Bronchial epithelial cell (primary cell): ENCODE measurements at regions not wholly inside any gene's neighbourhood (a gene's known extent, or its start where the extent isn't known, plus 50 kb on each side); places are given as distances from the start of the nearest gene placed in this dataset.

Experiments used
- DNase-seq: peaks from one replicate; pipeline ENCODE4 v3.0.0-alpha.2; 2010; ENCODE audit warnings: low read depth
- FAIRE-seq: peaks from 2 replicates; lab custom pipeline; 2011; peaks lifted over from hg19 to GRCh38; lab: Jason Lieb, UNC
- H3K27me3 ChIP-seq: 2 replicates; pipeline ENCODE4 v1.5.1; 2011; ENCODE audit warnings: low read length; ENCODE audit not compliant: control insufficient read depth, insufficient read depth
- H3K36me3 ChIP-seq: 2 replicates; pipeline ENCODE4 v1.5.1; 2011; ENCODE audit warnings: low read length; ENCODE audit not compliant: control insufficient read depth, insufficient read depth
- H3K4me3 ChIP-seq: 2 replicates; pipeline ENCODE4 v1.5.1; 2011; ENCODE audit warnings: mild to moderate bottlenecking, low read depth, low read length, control low read depth
- TF ChIP-seq, protein P1 (sequence below): IDR thresholded peaks from 2 replicates; pipeline ENCODE4 v1.5.1; 2011; ENCODE audit warnings: mild to moderate bottlenecking, moderate library complexity, low read length, control low read depth, inconsistent platforms; ENCODE audit not compliant: insufficient read depth, severe bottlenecking

DNA sequence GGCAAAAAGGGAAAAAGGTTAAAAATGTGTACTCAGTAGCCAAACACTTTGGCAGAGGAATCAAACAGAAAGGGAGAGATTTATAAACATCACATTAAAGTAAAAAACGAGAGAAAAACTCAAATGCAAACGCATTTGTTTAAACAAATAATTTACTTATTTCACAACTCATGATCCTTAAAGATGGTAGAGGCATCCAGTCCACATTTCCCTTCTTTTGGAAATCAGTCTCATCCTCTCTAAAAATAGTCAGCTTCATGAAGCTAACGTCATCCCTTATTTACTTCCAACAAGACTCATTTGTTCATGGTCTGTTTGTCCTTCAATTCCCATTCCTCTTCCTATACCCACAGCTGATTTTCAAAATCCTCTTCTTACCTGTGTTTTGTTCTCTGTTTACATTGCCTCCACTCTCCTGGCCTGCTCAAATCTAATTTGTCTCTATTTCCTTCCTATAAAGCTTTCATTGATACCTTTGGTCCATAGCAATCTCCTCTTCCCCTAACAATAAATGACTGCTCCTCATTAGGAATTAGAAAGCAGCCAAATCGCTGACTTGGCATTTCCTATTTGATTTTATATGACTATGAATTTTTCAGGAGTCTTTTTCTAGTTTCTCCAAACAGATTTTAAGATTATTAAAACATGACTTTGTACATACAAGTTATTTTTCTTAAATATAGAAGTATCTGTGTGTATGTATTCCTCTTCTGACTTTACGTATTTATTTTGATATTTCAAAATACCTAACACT, 805.3 kb downstream of the TLE1 start:
- DNase-seq (no peak), FAIRE-seq (no peak)
- Histone ChIP-seq H3K27me3 (no peaks in the 10 kb centered on the region), H3K4me3 (no peak overlapping the region), H3K36me3 (no peaks in the 10 kb centered on the region)
- TF ChIP-seq, protein P1, sequence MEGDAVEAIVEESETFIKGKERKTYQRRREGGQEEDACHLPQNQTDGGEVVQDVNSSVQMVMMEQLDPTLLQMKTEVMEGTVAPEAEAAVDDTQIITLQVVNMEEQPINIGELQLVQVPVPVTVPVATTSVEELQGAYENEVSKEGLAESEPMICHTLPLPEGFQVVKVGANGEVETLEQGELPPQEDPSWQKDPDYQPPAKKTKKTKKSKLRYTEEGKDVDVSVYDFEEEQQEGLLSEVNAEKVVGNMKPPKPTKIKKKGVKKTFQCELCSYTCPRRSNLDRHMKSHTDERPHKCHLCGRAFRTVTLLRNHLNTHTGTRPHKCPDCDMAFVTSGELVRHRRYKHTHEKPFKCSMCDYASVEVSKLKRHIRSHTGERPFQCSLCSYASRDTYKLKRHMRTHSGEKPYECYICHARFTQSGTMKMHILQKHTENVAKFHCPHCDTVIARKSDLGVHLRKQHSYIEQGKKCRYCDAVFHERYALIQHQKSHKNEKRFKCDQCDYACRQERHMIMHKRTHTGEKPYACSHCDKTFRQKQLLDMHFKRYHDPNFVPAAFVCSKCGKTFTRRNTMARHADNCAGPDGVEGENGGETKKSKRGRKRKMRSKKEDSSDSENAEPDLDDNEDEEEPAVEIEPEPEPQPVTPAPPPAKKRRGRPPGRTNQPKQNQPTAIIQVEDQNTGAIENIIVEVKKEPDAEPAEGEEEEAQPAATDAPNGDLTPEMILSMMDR: no peak

DNA sequence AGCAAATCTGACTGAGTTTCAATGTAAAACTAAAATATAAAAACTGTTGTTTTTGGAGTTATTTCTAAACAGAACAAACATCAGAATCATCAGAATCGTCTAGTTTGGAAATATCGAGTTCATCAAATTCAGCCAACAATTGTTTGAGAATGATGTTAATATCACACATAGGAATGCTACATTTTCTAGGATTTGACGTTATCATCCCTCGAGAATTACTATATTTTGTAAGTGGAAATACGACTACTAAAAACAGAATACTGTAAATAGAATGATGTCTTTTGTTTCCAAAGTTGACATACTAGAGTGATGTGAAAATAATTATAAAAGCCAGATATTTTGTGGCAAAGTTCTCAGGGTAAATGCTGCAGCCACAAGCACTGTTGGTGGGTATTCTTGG, 805.9 kb downstream of the TLE1 start:
- FAIRE-seq: no peak
- no peaks in the 10 kb centered on the region for H3K36me3 ChIP-seq
- TF ChIP-seq, protein P1: no peak

DNA sequence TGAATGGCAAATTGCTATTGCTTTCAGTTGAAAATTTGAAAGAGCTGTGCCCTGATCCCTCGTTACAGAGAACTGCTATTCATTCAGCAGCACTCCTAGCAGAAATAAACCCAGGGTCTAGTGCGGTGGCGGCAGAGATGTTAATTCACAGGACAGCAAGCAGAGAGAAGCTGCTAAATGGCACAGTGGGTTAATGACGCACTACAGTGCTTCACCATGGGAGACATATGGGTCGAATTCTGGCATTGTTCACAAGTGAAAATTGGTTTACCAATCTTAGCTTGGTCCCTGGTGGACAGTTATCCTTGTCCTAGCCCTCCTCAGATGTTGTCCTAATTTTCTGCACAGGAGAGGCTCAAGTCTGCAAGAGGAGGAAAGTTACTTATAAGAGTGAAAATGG, 807.4 kb downstream of the TLE1 start:
- DNase-seq (no peak), FAIRE-seq (no peak)
- Histone ChIP-seq H3K27me3 (no peaks in the 10 kb centered on the region), H3K36me3 (no peaks in the 10 kb centered on the region), H3K4me3 (no peak overlapping the region)
- TF ChIP-seq, protein P1: no peak

More for the DNA sequence above, 805.9 kb downstream of the TLE1 start:
- no peaks in the 10 kb centered on the region for H3K27me3 ChIP-seq
- no peak for DNase-seq
- no peak overlapping the region for H3K4me3 ChIP-seq

DNA sequence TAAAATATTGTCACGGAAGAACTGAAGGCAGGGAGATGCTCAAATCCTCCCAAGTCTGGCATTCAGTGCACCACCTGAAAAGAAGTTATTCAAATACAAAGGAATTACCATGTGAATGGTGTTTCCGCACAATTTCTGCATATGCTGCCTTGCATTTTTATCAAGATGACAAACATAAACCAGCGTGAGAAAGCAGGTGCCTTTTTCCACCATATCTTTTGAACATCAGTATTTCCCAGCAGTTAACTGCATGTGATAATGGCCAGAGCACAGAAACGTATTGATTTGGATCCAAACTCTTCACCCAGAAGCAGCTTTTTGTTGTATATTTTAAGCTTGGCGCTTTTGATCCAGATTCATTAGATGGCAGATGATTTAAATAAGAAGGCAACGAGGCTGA, 808.0 kb downstream of the TLE1 start:
- TF ChIP-seq, protein P1: no peak
- H3K27me3 ChIP-seq: no peaks in the 10 kb centered on the region
- no peak overlapping the region for H3K4me3 ChIP-seq
- DNase-seq (no peak), FAIRE-seq (no peak)
- no peaks in the 10 kb centered on the region for H3K36me3 ChIP-seq

GRCh38 chr9:80878556-80878955, 810.8 kb downstream of the TLE1 start:
- TF ChIP-seq, protein P1: no peak
- DNase-seq: no peak
- H3K27me3 ChIP-seq: no peaks in the 10 kb centered on the region
- no peaks in the 10 kb centered on the region for H3K36me3 ChIP-seq
- no peak overlapping the region for H3K4me3 ChIP-seq
- FAIRE-seq: no peak

GRCh38 chr9:80875947-80876346, 813.4 kb downstream of the TLE1 start:
- TF ChIP-seq, protein P1: no peak
- Histone ChIP-seq H3K4me3 (no peak overlapping the region), H3K36me3 (no peaks in the 10 kb centered on the region), H3K27me3 (no peaks in the 10 kb centered on the region)
- FAIRE-seq (no peak), DNase-seq (peak; percentile 44)
